Fibroblast of lung (primary cell): ENCODE measurements at regions not wholly inside any gene's neighbourhood (a gene's known extent, or its start where the extent isn't known, plus 50 kb on each side); places are given as distances from the start of the nearest gene placed in this dataset.

Experiments used
- DNase-seq, 2 donors: peaks; one replicate each; pipeline versions ENCODE4 v3.0.0 to v3.0.0-alpha.2; 2010; ENCODE audit warnings: low read depth in 2 of 2
- H2AFZ ChIP-seq: 2 replicates; pipeline ENCODE4 v1.5.1; 2012; ENCODE audit warnings: low read length, control low read depth, inconsistent platforms
- H3K27ac ChIP-seq: 2 replicates; pipeline ENCODE4 v1.5.1; 2011; ENCODE audit warnings: low read length, control low read depth; ENCODE audit not compliant: insufficient read depth
- H3K27me3 ChIP-seq: 2 replicates; pipeline ENCODE4 v1.5.1; 2011; ENCODE audit warnings: mild to moderate bottlenecking, low read length; ENCODE audit not compliant: control insufficient read depth, insufficient read depth
- H3K36me3 ChIP-seq: 2 replicates; pipeline ENCODE4 v1.5.1; 2011; ENCODE audit warnings: low read length; ENCODE audit not compliant: control insufficient read depth, insufficient read depth
- H3K4me1 ChIP-seq: 2 replicates; pipeline ENCODE4 v1.5.1; 2011; ENCODE audit warnings: low read length; ENCODE audit not compliant: control insufficient read depth, insufficient read depth; ENCODE audit errors: extremely low read depth
- H3K4me2 ChIP-seq: 2 replicates; pipeline ENCODE4 v1.5.1; 2011; ENCODE audit warnings: low read length, control low read depth; ENCODE audit not compliant: insufficient read depth; ENCODE audit errors: extremely low read depth
- H3K4me3 ChIP-seq, 4 experiments: fragments of 200-600 bp in 1 of 4; sonication (generic) in 1 of 4; replicated peaks in 1 of 4; 2 replicates each; pipeline ENCODE4 v1.5.1; 2011 to 2016; ENCODE audit warnings: low read length in 4 of 4, low read depth in 3 of 4, mild to moderate bottlenecking in 3 of 4, control low read depth in 2 of 4, inconsistent platforms in 1 of 4, mixed read lengths in 1 of 4; ENCODE audit not compliant: insufficient read depth in 1 of 4; ENCODE audit errors: control extremely low read depth in 1 of 4
- H3K79me2 ChIP-seq: 2 replicates; pipeline ENCODE4 v1.5.1; 2012; ENCODE audit warnings: mild to moderate bottlenecking, low read length, inconsistent platforms; ENCODE audit not compliant: control insufficient read depth, insufficient read depth
- H3K9ac ChIP-seq: 2 replicates; pipeline ENCODE4 v1.5.1; 2011; ENCODE audit warnings: mild to moderate bottlenecking, low read length, control low read depth; ENCODE audit not compliant: insufficient read depth
- H3K9me3 ChIP-seq: 2 replicates; pipeline ENCODE4 v1.5.1; 2012; ENCODE audit warnings: low read depth, low read length; ENCODE audit not compliant: control insufficient read depth, insufficient read depth
- H4K20me1 ChIP-seq: 2 replicates; pipeline ENCODE4 v1.5.1; 2011; ENCODE audit warnings: low read length; ENCODE audit not compliant: control insufficient read depth, insufficient read depth; ENCODE audit errors: extremely low read depth
- EZH2 ChIP-seq: IDR thresholded peaks from 2 replicates; pipeline ENCODE4 v1.5.1; 2012; ENCODE audit warnings: low read length, control low read depth, mild to moderate bottlenecking; ENCODE audit errors: missing control alignments
- TF ChIP-seq, protein P1 (sequence below), 2 donors: IDR thresholded peaks in 1 of 2; conservative IDR thresholded peaks in 1 of 2; 1 replicate in 1 of 2; 2 replicates in 1 of 2; pipeline ENCODE4 v1.5.1; 2011 to 2012; ENCODE audit warnings: low read length in 2 of 2, control low read depth in 1 of 2, inconsistent platforms in 1 of 2, low read depth in 1 of 2, mild to moderate bottlenecking in 1 of 2

DNA sequence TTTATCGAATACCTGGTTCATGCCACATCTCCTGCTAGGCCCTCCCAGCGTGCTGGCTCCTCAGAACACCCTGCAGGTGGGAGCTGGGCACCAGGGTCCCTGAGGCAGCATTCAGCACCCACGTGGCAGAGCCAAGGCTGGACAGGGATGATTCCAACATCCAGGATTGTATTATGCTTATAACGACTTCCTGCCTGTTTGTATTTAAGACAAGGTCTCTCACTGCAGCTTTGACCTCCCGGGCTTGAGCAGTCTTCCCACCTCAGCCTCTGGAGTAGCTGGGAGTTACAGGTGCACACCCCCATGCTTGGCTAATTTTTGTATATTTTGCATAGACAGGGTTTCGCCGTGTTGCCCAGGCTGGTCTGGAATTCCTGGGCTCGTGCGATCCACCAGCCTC, 64.7 kb upstream of the WNT7B start:
- Histone ChIP-seq H3K4me2 (no peak overlapping the region), H3K79me2 (peaks cover 47% of the 10 kb centered on the region), H3K4me1 (peaks cover 25% of the 10 kb centered on the region), H3K4me3 (no peak overlapping the region), H4K20me1 (no peaks in the 10 kb centered on the region), H3K9me3 (no peaks in the 10 kb centered on the region), H3K27me3 (no peaks in the 10 kb centered on the region), H3K36me3 (no peaks in the 10 kb centered on the region), H2AFZ (no peak overlapping the region), H3K27ac (no peak overlapping the region), H3K9ac (no peak overlapping the region)
- TF ChIP-seq, protein P1, sequence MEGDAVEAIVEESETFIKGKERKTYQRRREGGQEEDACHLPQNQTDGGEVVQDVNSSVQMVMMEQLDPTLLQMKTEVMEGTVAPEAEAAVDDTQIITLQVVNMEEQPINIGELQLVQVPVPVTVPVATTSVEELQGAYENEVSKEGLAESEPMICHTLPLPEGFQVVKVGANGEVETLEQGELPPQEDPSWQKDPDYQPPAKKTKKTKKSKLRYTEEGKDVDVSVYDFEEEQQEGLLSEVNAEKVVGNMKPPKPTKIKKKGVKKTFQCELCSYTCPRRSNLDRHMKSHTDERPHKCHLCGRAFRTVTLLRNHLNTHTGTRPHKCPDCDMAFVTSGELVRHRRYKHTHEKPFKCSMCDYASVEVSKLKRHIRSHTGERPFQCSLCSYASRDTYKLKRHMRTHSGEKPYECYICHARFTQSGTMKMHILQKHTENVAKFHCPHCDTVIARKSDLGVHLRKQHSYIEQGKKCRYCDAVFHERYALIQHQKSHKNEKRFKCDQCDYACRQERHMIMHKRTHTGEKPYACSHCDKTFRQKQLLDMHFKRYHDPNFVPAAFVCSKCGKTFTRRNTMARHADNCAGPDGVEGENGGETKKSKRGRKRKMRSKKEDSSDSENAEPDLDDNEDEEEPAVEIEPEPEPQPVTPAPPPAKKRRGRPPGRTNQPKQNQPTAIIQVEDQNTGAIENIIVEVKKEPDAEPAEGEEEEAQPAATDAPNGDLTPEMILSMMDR (conservative IDR thresholded peaks at IDR 0.05 in 1 of 2, IDR thresholded peaks at IDR 0.05 in 1 of 2; ENCODE audit: low read depth in 1 of 2, low read length in 2 of 2): no peak
- TF ChIP-seq EZH2: no peak
- DNase-seq: no peak

DNA sequence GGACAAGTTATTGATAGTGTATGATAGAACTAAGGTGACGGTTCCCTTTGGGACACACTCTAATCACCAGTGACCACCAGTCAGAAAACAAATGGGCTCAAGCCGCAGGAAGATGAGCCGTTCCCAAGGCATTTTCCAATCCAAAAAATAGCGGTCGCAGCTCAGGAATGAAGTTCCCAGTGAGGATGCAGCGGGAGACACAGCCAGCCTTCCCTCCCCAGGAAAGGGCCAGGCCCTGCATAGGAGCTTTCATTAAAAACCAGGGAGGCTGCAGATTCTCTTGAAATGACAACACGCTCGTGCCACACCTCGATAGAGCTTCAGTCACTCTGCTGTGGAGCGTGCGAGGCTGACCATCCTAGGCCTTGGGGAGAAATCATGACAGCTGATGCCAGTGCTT, 65.8 kb upstream of the WNT7B start:
- H2AFZ ChIP-seq: peak overlapping the region; percentile 51
- H3K4me2 ChIP-seq: peak overlapping the region; percentile 87
- DNase-seq: peak in 1 of 2 donors; percentile 33
- peaks cover 23% of the 10 kb centered on the region for H3K4me1 ChIP-seq
- H4K20me1 ChIP-seq: no peaks in the 10 kb centered on the region
- H3K9me3 ChIP-seq: no peaks in the 10 kb centered on the region
- H3K79me2 ChIP-seq: peaks cover 50% of the 10 kb centered on the region
- peak overlapping the region in 2 of 4 experiments; percentile 21 to 84 for H3K4me3 ChIP-seq
- no peak for TF ChIP-seq EZH2
- TF ChIP-seq, protein P1 (conservative IDR thresholded peaks at IDR 0.05 in 1 of 2, IDR thresholded peaks at IDR 0.05 in 1 of 2; ENCODE audit: low read depth in 1 of 2, low read length in 2 of 2): no peak
- H3K9ac ChIP-seq: no peak overlapping the region
- H3K36me3 ChIP-seq: peaks cover 3% of the 10 kb centered on the region
- H3K27ac ChIP-seq: peak overlapping the region; percentile 86
- no peaks in the 10 kb centered on the region for H3K27me3 ChIP-seq

- Histone ChIP-seq H2AFZ (no peak overlapping the region), H3K27me3 (no peaks in the 10 kb centered on the region), H3K9me3 (no peaks in the 10 kb centered on the region), H3K36me3 (peaks cover 3% of the 10 kb centered on the region), H3K79me2 (peaks cover 50% of the 10 kb centered on the region), H4K20me1 (no peaks in the 10 kb centered on the region), H3K4me2 (peak overlapping the region; percentile 87), H3K9ac (no peak overlapping the region), H3K27ac (peak overlapping the region; percentile 86), H3K4me3 (peak overlapping the region; percentile 49 to 84 (median 56)), H3K4me1 (peaks cover 23% of the 10 kb centered on the region)
- no peak for TF ChIP-seq EZH2
- TF ChIP-seq, protein P1 (conservative IDR thresholded peaks at IDR 0.05 in 1 of 2, IDR thresholded peaks at IDR 0.05 in 1 of 2; ENCODE audit: low read depth in 1 of 2, low read length in 2 of 2): no peak
- no peak for DNase-seq
Observed at GRCh38 chr22:46043339-46043738, 66.4 kb upstream of the WNT7B start.
